OCI-M1 (cell line): ENCODE measurements at regions not wholly inside any gene's neighbourhood (a gene's known extent, or its start where the extent isn't known, plus 50 kb on each side); places are given as distances from the start of the nearest gene placed in this dataset.
"Not testable (repeated sequence)": the region's sequence is repeated elsewhere in the genome, so short reads cannot be mapped to it uniquely, and the experiment has no call there.

Experiments used
- DNase-seq: peaks from one replicate; lab custom pipeline; 2025; lab: John Stamatoyannopoulos, UW

DNA sequence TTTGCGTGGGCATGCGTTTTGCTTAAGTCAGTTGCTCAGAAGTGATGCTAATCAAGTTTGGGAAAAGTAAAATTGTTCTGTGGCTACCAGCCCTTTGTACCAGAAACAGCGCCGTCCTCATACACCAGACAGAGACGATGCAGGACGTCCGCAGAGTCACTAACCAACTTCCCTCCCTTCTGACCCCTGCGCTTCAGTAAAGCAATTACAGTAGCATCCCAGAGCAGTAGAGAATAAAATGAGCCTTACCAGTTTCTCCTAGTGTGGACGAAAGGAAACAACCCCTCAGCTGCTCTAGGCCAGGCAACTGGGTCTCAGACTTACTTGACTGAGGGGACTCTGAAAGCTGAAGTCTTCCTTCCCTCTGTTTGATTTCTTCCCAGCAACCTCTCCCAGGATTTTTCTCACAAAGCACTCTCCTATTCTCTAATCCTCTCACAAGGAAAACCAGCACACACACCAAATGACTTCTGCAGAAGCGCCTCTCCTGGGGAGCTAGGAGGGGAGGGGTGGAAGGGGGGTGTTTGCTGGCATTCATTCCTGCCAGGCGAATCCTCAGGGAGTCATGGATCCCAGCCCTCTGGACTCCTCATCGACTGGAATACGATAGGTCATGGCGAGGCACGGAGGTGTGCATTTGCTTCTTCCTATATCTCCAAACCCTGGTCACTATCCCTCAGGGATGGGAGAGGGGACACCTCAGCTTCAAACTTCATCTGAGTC is 56.0 kb upstream of the MID1 start:
- no peak for DNase-seq

DNA sequence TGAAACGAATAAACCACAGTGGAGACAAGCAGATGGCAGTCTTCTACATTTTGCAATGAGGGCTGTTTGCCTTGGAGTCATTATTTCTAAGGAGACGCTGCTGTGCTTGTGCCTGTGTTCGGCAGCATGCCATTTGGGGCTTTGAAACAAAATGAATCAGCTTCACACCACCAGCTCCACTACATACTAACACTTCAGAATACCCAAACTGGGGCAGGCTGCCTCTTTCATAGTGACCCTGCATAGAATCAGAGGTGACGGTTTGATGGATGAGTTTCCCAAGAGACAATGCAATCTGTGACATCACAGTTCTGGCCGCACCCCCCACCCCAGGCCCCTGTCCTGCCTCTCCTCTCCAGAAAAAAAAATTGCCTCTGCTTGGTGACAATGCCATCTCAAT is 57.1 kb upstream of the MID1 start:
- no peak for DNase-seq

DNA sequence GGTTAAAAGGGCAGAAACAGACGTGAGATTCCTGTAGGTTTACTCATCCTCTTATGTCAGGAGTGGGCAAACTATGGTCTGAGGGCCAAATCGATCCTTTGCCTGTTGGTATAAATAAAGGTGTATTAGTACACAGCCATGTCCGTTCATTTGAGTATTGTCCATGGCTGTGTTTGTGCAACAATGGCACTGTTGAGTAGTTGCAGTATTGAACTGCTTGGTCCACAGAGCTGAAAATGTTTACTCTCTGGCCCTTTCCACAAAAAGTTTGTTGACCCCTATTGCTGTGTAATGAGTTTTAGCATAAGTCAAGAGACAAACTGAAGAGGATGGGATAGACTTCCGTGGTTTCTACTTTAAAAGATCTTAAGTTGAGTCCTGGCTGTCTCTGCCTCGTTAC is 59.0 kb upstream of the MID1 start:
- DNase-seq = no peak

DNA sequence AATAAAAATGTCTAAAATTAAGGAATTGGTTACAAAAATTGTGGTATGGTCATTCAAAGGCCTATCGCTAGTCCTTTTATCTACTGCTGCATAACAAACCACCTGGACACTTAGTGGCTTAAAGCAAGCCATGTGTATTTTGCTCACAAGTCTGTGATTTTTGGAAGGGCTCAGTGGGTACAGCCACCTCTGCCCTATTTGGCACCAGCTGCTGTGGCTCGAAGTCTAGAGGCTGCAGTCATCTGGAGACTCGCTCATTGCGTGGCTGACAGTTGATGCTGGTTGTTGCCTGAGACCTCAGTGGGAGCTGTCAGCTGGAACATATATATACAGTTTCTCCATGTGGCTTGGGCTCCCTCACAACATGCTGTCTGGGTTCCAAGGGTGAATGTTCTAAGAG is 60.8 kb upstream of the MID1 start:
- no peak for DNase-seq

DNA sequence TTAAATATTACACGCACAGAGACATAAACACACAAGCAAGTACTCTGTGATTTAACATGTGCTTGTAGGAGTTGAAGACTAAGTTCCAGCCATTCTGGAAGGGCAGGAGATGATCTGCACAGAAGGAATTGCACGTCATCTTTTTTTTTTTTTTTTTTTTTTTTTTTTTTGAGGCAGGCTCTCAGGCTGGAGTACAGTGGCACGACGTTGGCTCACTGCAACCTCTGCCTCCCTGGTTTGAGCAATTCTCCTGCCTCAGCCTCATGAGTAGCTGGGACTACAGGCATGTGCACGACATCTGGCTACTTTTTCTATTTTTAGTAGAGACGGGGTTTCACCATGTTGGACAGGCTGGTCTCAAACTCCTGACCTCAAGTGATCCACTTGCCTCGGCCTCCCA is 63.2 kb upstream of the MID1 start:
- DNase-seq = not testable (repeated sequence)

DNA sequence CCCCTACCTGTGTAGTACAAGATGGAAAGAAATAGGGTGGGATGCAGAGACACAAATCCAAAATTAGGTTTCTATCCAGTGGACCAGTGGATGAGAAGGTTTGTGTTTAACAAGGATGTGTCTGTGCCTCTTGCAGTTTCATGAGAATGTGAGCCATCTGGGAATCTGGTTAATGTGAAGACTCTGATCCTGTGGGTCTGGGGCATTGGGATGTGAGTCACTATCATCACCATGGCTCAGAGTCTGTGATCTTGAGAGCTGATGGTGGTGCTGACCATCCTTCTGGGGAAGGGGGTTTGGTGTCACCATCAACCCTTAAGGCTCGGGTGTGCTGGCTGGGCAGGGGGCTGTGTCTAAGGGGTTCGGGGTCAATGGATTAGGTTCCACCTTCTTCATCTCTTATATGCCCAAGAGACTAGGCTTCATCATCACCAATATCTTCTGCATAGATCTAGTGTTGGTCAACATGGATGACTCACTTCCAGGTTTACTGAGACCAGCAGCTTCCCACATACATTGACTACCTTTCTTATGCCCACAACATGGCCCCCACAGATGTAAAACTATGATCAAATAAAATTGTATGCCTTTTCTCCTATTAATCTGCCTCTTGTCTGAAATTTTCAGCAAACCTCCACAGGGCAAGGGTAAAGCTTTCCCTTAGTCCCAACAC is 65.7 kb upstream of the MID1 start:
- DNase-seq = no peak

DNA sequence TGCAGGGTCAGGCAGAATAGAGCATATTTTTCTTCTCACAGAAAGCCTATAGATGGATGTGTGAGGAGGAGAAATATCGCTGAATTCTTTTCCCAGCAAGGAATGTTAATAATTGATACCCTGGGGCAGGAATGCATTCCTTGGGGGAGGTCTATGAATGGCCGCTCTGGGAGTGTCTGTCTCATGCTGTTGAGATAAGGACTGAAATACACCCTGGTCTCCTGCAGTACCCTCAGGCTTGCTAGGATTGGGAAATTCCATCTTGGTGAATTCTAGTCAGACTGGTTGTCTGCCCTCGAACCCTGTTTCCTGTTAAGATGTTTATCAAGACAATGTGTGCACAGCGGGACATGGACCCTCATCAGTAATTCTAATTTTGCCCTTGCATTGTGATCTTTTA is 71.4 kb upstream of the MID1 start:
- DNase-seq = not testable (repeated sequence)

DNA sequence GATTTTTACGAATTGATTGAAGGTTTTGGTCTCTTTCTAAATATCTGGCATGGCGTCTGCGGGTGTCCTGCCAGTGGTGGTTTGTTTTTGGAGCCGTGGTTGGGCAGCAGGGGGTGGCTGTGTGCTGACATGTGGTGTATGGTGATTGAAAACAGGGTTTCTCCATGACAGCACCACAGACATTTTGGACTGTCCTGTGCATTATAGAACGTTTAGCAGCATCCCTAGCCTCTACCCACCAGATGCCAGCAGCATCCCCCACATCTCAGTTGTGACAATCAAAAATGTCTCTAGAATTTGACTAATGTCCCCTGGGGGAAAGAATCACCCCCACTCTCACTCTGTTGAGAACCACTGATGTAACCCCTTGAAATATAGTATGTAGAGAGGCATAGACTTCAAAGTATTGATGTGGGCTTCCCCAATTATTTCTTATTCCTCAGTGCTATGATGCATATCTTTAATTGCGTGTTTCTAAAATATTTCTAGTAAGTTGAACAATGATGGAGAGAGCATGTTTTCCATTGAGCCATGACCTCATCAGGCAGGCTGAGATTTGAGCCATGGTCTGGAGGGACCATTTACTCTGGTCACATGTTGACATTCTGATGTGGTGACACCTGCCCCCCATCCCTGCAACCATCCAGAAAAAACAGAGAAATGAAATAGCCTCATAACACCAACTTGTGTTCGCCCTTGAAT is 77.4 kb upstream of the MID1 start:
- DNase-seq = no peak

DNA sequence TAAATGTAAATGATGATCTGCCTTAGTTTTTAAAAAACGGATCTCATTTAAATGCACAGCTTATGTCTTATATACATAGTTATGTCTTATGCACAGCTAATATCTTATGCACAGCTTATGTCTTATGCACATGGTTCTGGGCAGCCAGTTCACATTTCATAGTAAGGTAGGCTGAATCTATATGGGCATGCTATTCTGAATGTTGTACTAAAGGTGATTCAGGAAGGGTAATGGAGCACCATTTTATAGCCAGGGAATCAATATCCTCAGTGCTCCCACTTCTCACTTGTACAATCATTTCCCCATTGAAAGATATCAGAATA is 77.9 kb upstream of the MID1 start:
- DNase-seq = no peak

DNA sequence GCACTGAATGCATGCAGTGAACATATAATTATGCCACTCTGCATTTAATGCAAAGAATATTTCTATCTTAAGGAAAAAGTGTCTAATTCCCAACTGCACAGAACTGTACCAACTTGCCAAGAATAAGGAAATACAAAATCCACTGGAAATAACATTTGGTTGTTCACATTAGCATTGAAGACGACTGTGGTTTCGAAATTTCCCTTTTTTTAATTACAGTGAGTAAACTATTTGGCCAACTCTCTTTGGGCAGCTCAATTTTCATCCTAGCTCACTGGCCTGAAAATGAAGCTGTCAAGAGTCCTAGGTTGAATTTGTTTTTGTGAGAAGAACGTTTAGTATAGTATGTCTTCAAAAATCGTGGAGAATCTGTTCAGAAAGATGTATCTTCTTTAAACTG is 81.6 kb upstream of the MID1 start:
- DNase-seq = no peak

DNA sequence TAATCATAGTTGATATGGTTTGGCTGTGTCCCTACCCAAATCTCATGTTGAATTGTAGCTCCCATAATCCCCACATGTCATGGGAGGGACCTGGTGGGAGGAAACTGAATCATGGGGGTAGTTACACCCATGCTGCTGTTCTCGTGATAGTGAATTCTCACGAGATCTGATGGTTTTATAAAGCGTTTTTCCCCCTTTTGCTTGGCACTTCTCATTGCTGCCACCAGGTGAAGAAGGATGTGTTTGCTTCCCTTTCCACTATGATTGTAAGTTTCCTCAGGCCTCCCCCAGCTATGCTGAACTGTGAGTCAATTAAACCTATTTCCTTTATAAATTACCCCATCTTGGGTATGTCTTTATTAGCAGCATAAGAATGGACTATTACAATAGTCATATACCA is 86.0 kb upstream of the MID1 start:
- DNase-seq = peak; percentile 0

DNA sequence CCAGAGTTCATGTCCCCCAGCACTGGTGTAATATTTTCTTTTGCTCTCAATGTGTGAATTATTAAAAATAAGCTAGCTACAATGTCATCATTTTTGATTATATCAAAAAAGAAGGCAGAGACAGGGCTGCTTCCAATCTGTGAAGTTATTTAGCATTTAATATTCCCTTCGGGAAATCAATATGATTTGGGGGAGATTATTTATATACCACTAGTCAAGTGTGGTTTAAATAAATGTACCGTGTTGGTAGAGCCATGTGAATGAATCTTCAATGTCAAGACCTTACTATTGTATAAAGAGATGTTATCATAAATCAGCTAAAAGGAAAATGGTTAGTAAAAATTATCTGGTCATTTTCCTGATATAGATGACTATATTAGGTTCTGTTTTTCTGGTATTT is 87.4 kb upstream of the MID1 start:
- no peak for DNase-seq

DNA sequence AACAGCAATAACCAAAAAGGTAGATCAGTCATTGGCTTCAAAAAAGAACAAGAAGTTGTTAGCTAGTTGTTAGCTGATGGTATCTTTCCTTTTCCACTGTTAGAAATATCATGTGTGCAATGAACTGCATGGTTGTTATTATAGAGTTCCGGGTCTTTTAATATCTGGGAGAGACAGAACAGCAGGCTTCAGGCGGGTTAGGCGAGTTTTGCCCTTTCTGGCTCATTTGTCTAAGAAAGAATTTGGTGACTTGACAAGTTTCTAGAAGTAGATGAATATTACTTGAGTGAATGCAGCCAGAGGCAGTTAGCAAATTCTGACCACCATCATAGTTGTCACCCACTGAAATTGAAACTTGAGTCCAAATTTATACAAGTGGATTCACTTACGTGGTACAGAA is 88.9 kb upstream of the MID1 start:
- no peak for DNase-seq

DNA sequence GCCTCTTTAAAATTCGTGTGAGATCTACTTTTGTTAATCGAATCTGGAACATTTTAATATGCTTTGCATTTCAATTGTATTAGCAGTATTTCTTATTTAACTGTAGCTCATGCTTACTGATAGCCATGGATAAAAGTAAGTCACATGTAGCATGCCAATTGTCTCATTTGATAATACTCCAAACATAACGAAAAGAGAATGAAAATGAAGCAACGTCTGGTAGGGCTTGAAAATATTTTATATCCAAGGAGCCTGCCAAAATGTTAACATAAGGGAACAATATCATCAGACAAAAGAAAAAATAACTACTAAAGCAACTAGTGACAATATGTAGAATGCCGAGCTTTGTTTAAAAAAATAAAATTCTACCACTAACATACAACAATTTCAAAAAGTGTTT is 94.1 kb upstream of the MID1 start:
- DNase-seq = no peak

DNA sequence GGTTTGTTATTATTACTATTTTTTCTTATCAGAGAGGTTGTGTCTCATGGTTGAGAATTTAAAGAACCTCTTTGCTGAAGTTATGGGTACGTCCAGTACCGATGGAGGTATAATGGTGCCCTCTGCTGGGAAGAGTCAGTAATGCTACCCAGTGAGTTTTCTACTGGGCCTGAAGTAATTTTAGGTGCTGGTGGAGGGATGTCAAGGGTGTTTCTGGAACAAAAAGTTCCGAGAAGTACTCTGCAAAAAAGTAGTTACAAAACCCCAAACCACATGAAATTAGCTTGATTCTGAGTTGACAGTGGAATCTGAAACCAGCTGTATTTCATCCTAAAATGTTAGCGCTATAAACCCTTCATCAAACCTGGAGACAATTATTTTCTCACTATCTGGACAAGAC is 102.5 kb upstream of the MID1 start:
- DNase-seq = peak; percentile 60

DNA sequence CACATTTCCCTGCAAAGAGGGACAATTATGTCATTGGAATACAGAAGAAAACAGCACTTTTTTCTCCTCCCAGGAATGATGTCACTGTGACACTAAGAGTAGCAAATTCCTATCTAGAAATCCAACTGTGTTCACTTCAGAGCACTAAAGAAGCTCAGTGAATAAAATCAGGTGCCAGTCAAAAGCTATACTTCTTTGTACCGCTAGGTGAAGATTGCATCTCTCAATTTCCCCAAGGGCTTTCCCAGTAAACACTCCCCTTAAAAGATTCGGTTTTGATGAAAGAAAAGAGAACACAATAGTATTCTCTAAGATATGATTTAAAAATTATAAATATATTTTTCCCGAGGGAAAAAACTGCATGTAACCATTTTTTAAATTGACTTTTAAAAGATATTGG is 104.7 kb upstream of the MID1 start:
- DNase-seq = peak; percentile 20

DNA sequence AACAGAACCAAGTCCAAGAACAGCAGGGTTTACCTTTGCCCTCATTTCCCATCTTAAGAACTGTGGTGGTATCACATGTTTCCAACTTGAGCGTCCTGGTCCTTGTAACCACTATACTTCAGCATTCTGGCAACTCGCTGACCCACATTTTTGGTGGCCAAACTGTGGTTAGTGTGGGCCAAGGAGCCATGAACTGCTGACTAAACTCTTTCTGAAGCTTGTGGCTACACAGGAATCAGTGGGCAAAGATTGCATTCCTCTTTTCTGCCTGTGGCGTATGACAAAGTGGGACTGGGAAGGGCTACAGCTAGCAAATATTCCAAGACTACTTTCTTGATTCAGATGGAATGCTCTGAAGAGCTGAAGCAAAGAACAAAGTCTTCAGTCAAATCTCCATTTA is 106.3 kb upstream of the MID1 start:
- no peak for DNase-seq

DNA sequence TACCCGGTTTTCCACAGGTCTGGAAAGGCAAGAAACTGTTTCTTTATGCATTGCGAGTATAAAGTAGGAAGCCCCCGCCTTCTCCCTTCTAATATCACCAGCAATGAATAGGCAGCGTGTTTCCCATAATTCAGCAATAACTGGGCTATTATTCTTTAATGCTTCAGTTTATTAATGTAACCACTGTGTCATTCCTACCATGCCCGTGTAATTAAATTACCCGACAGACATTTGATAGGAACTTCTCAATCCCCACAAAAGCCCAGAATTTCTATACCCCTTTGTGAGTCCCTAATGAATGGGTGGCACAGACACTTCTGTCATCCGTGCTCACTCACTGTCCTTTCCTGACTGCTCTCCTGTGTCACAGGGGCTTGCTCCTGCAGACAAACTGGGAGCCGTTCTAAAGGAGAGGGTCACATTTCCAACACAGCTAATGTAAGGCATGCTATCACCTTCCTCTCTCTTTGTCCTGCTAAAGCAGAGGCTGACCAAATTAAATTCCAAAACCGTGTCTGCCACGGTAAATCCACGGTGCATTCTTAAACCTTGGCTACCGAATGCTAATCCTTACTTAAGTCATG is 108.5 kb upstream of the MID1 start:
- no peak for DNase-seq

DNA sequence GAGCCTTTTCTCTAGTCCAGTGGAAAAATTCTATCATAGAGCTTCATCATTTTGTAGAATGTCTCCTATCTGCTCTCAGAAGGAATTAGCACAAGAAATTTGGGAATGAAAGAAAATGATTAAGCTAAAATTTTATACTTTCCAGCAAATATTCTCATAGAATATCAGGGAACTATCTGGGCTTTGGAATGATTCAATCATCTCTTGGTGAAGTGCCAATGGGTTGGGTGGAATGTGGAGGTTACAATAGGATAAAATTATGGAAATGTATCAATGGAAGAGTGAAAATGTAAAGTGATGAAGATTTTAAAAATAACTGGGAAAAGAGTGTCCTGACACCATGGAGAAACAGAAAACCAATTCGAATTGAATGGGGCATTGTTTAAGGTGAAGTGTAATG is 119.0 kb upstream of the MID1 start:
- DNase-seq = no peak

DNA sequence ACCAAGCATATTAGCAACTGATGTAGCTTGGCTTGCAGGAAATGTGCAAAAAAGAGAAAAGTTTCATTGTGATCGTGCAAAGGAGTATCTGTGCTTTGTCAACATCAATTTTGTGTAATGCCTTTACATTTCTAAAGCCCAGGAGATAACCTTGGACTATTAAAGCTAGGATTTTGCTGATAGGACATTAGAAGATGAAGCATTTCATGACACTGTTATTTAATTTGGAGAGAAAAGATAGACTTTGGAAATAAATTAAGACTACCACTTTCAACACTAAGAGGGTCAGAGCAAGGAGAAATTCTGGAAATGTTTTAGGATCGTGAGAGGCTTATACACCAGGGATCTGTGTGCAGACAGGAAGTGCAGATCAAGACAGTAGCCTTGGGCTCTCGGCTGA is 120.6 kb upstream of the MID1 start:
- no peak for DNase-seq

DNA sequence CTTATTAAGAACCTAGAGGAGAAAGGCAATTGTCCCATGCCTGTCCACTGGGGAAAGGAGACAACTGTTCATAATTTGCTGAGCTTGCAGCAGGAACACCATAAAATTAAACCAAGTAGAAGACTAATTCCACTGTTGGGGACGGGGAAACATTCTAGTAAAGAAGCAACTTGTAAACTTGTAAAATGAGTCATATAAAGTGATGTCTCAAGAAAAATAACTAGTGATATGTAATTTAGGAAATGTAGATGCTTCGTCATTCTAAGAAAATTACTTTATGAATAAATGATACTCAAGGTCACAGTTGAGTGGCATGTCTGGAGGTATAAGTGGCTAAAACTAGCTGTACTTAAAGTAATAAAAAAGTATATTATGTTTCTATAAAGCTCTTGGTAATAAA is 121.2 kb upstream of the MID1 start:
- DNase-seq = no peak

DNA sequence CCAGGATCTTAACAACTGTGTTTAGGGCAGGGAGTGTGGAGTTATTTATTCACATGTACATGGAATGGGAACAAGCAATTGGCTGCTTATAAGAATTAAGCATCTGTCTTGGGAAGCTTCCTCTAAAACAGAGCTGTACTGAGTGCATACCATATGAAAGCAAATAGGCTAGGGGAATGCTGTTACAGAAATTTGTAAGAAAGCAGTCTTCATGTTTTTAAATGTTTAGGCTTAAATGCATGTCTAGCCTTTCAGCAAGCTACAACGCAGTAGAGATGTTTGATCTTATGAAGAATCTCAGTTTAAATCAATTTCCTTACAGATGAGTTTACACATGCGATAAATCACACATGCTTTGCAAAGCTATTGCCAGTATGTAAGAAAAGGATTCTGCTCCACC is 123.1 kb upstream of the MID1 start:
- no peak for DNase-seq

DNA sequence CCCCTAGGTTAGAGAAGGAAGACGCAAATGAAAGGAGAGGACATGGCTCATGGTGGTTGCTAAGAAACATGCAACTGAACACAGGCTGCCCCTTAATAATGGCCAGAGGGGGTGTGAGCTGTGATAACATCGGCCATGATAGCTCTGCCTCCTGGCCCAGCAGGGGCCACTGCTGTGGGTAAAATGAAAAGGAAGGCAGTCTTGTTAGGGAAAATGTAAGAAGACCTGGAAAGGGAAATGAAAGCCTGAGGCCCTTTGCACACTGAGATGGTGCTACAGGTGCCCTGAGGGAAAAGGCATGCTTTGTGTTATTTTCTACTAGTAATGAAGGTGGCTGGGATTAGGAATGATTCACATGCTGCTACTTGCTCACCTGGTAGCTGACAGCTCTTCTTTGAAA is 123.6 kb upstream of the MID1 start:
- DNase-seq = no peak
